D341Med (cell line): ENCODE measurements at regions not wholly inside any gene's neighbourhood (a gene's known extent, or its start where the extent isn't known, plus 50 kb on each side); places are given as distances from the start of the nearest gene placed in this dataset.

Experiments used
- DNase-seq: peaks from one replicate; pipeline ENCODE4 v3.0.0; 2012; ENCODE audit warnings: low spot score

DNA sequence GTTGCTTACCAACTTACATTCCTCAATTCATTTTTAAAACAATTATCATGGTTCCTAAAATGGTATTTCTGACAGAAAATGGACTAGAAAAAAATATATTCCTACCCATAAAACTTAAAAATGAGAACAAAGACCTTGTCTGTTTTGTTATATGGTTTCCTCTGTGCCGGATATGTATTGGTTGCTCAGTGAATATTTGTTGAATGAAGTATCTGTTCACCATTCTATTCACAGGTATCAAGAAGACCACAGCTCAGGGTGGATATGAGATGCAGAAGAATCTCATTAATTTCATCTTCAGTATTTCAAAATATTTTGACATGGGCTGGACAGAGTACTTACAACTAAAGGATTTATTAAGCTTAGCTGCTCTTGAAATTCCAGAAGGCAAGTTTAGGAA is 58.1 kb downstream of the TUSC7 start:
- DNase-seq: no peak

DNA sequence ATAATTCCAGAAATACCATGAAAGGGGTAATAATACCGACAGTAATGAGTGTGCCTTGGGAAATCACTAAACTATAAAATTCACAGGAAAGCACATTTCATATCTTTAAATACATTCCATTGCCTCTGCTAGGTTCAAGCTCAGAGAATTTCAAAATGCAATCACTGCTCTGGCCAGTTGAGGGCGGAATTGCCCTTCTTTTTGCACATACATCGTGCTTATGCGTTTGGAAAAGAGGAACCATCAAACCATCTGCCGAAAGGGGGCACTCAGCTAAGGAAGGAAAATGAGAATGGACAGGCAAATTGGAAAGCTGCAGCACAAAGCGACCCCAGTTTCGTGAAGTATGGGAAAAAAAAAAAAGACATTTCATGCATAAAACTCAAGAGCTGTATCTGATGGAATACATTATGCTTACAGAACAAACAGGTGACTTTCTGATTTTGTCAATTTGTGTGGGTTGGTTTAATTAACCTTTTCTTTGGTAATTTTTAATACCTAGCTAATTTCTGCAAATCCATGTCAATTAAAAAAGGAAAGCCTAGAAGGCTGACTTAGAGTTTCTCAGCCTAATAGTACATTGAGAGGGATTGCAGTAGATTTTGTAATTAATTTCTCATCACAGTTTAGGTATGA is 61.4 kb downstream of the TUSC7 start:
- peak; percentile 77 for DNase-seq

DNA sequence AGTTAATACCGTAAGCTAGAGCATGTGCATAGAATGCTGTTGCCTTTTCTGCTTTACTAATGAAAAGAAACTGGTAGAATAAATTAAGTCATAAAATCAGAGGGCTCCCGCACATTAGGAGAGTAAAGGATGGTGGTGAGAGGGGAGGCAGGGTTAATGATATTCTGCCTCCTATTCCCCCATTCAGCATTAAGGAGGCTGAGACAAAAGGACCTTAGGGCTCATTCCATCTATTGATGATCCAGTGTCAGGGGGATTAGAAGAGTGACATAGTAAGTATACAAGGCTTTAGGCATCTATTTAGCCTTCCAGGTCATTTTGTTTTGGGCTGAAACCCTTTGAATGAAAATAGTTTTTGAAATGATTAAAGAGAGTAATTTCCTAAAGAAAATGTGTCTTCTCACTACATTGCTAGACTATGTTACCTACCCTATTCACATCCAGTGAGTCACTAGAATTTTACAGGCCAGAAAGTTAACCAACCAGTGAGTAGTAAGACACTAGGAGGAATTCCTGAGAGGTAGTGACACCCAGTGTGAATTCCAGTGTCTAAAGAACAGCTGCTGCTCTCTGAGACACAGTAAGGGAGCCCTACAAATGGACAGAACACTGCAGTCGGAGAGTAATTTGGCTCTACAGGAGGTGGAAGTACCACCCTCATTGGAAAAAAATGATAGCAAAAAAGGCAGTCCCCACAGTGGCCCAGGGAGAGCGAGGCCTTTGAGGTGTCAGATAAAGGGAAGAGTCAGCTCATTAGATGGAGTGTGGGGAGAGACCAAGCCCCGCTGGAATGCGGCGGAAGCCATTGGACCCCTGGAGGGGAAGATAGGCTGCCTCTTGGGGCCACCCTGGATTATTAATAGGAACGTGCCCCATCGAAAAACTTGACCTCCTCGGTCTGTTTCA is 67.6 kb downstream of the TUSC7 start:
- no peak for DNase-seq

DNA sequence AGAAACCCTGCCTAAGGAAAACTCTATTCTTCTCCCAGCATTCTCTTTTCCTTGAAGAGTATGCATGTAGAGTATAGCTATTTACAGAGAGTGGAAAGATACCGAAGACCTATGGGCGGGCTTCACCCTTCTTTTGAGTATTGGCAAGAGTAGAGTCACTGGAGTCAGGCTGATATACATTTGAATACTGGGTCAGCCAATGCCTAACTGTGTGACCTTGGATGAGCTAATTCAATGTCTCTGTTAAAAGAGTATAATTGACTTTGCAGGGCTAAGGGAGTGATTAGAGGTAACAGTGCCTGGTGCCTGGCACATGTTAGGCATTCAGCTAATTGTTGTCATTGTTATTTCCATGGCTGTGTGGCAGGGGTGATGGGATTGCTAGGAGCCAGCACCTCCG is 75.6 kb downstream of the TUSC7 start:
- DNase-seq: no peak

DNA sequence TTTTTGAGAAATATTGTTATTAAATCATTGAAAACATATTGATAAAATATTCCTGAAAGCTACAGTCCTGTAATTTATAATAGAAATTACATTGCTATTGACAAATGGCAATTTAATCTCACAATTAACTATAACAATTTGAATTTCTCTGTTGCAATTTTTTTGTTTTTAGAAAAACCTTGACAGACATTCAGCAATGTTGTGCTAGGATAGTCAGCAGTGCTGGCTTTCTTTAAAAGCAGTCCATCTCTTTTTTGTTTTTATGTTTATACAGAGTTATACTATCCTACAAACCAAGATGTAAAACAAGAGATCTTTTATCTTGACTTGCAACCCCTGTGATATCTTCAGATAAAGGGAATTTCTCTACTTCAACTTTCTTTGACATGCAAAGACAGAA is 93.1 kb downstream of the TUSC7 start:
- no peak for DNase-seq

DNA sequence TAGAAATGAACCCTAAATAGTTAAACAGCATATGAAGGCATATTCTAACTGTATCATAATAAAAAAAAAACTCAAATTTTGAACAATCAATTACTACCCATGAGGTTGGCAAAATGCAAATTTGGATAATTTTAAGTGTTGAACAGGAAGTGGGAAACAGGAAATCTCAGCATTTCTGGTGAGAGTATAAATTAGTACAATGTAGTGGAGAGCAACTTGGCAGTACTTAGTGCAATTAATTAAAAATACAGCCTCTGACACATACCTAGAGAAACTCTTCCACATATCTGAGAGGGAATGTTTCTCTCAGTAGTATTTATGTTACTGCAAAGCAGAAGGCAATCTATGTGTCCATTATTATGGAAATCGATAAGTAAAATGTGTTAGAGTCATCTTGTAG is 96.8 kb downstream of the TUSC7 start:
- no peak for DNase-seq

DNA sequence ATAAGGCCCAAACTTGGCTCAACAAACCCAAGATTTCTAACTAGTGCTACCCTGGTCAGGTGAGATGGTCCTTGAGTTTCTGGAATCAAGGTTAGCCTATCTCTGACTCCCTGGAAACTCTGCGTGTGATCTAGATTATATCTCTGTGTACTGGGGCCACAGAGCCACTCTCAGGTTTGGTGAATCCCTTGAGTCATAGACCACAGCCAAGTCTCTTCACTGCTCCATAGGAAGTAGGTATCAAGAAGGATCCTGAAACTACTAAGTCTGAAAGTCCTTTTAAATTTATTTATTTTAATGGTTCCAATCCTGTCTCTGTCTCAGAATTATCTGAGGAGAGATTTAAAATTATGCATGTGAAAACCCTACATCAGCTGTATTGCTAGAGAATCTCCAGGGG is 99.1 kb downstream of the TUSC7 start:
- no peak for DNase-seq

DNA sequence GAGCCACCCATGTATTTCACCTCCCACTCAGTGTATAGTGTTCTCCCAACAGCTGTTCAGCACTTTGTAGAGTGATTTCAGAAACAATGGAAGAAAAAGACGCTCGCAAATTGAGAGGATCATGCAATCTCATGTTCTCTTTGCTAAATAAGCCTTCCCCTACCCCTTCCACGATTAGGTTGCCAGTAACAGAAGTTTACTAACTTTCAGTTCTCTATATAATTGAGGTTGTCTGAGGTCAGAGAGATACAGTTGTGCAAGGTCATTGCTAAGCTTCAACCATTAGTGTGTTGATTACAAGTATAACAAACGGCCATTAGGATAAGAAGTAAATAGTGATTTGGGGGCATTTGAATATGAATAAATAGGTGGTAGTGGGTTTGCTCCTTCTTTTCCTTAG is 99.6 kb downstream of the TUSC7 start:
- no peak for DNase-seq

DNA sequence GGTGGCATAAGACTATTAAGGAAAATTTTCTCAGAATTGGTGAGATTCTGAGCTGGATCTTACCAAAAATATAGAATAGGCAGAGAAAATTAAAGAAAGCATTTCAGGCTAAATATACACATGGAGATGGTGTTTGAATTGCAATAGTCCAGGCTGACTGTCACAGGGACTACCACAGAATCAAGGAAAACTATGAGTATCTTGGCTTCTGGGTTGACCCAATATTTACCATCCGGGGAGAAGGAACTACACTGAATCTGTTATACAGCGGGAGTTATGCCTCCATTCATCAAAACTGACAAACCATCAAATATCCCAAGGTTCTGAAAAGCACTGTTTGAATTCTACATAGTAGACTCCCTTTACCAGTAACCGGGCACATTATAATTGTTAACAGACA is 102.2 kb downstream of the TUSC7 start:
- no peak for DNase-seq

DNA sequence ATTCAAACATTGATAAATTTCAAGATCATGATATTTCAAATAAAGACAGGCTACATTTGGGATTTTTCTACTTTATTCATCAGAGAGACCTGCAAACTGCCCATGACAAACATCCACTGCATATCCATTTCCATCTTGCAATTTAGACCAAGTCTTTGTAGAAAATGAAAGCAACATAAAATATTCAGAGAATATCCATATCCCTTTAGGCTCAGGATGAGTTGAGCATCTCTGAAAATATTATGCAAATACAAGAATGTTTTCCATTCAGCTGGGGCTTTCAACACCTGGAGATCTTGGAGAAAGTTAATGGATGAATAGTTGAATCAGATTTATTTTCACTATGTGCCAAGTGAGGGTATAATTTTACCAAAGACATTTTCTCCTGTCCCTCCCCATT is 103.4 kb downstream of the TUSC7 start:
- no peak for DNase-seq

DNA sequence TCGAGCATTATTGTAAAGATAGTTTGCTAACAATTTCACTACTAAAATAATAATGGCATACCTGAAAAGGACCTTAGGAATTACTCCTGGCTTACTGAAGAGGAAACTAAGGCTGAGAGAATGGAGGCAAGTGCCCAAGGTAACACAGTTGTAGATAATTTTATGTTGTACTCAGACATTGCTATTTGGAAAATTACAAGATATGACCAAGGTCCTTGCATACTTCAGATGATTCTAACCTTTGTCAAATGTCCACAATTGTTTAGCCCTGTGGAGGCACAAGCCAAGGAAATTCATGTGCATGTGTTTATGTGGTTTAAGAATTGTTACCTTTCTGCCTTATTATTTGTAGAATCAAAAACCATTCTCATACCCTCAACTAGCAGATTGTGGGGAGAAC is 105.7 kb downstream of the TUSC7 start:
- DNase-seq: no peak

DNA sequence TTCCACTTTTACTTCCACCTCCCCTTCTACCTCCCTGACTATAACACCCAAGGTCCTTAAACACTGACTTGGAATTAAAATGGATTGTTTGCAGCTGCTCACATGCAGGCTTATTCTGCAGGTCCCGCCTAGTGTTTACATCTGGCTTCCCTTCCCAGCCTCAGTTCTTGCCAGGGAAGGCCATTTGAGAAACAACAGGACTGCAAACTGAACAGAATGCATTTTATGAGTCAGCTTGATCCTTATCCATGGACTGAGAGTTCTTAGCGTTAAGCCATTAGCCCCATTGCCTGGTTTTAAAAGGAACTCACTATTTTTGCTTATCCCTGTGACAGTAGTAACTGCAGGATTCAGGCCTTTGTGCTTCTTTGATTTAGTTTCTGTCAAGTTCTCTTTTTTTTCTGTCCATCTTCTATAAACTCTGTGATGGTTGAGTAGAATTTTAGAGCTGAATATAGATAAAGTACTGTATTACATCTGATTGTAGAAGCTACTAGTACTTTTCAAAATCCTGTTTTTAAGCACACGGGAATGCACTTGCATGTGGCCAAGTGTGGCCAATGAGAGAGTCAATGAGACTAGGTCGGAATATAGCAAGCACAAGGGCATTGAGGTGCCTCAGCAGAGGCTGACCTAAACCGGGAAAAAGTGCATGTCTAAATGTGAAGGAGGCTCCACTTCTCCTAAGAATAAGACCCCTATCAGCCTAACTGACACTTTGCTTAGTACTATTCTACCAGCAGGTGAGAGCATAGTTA is 106.4 kb downstream of the TUSC7 start:
- peak; percentile 25 for DNase-seq

DNA sequence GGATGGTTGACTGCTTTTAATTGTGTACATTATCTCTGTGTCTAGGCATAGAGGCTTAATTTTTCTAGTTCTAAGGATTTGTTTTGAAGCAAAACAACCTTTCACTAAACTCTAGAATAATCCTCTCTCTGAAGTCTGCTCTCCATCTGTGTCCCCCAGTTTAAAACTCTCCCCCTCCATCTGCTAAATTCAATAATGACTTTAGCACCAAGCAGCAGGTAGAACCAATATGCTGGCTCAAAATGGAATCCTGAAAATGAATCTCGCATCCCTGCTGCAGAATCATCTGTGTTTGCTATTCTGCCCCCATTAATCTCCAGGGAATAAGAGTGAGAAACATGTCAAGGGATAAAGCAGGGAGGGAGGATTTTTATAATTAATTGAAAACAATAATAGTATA is 111.8 kb downstream of the TUSC7 start:
- DNase-seq: peak; percentile 65

DNA sequence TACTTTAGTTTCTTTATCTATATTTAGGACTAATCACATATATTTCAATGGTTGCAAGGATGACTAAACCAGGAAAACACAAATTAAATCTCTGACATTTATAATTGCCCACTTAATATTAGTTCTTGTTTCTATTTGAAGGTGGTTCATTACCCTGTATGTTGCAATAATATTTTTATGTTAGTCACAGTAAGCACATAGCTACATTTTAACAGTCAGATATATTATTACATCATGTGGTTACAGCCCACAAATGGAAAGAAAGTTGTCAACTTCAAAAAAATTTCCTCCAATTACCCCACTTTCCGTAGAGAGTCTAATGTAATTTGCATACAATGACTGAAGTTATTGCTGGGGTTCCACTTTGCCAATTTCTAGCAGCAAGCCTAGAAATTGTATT is 114.6 kb downstream of the TUSC7 start:
- no peak for DNase-seq

DNA sequence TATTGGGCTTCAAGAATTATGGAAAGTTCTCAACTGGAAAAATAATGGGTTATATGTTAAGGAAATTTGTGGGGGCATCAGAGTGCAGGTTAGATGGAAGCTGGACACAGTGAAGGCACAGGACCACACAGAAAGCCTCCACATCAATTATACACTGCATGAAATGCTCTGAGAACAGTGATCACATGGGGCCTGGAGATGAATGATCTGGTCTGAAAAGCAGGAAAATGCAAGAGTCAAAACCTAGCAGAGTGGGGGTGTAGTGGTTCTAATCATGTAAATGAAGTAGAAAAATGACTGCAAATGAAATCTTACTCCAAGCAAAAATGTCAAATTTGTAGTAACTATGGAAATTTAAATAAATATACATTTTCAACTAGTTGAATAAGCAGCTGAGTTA is 123.6 kb downstream of the TUSC7 start:
- no peak for DNase-seq

DNA sequence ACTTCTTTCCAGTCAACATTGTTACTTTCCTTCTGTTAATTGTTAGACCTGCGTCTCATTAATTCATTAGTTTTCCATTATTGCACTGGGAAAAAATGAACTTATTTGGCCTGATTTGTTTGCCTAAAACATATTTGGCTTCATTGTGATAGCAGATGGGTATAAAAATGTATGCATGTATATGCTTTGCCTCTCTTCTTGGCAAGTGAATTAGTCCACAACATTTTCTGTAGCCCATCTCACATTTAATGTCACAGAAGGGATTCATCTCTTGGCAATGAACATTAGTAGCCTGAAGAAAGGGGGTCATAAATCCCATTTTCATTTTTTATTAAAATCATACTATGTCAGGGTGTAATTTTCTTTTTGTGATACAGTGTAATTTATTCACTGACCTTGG is 125.2 kb downstream of the TUSC7 start:
- DNase-seq: no peak

DNA sequence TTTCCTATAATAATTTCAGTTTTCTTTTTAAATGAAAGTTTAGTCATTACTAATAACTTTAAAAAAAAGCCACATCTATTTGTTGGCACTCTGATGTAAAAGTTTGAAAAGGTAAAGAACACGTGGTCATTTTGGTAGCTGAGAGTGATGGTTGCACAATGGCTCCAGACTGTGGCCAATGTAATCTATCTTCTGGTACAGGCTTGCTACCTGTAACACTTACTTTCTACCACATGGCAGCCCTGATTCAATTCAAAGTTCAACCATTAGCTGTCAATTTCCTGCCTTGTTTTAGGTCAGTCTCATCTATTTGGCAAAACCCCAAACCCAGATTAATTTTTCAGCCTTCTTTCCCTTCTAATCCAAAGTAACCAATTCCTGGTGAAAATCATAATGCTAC is 126.1 kb downstream of the TUSC7 start:
- DNase-seq: no peak

DNA sequence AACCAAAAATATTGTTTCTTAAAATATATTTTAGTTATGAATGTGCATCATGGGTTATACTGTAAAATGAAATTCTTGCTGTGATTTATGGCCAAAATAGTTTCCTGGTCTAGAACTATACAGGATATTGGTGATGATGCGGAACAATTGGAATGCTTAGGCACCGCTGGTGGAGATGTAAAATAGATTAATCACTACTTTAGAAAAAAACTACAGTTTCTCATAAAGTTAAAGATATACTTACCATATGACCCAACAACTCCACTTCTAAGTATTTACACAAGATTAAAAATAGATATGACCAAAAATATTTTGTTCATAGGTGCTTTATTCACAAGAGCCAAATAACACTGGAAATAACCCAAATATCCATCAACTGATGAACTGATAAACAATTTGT is 126.7 kb downstream of the TUSC7 start:
- no peak for DNase-seq

DNA sequence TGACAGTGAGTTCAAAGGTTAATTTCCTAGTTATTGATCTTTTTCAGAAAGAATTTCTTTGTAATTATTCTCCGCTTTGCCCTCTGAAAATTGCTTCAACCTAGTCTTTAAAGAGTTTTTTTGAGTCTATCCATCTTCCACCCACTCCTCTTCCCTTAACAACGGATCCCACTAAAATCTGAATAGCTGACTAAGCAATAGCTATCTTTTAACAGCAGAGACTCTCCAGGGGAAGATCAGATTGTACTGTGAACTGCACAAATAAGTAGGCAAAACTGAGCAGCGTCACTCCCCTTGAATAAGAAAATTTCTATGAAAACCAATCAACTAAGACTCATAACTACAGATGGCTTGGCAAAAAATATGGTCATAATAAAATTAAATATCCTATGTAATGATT is 127.9 kb downstream of the TUSC7 start:
- DNase-seq: no peak

DNA sequence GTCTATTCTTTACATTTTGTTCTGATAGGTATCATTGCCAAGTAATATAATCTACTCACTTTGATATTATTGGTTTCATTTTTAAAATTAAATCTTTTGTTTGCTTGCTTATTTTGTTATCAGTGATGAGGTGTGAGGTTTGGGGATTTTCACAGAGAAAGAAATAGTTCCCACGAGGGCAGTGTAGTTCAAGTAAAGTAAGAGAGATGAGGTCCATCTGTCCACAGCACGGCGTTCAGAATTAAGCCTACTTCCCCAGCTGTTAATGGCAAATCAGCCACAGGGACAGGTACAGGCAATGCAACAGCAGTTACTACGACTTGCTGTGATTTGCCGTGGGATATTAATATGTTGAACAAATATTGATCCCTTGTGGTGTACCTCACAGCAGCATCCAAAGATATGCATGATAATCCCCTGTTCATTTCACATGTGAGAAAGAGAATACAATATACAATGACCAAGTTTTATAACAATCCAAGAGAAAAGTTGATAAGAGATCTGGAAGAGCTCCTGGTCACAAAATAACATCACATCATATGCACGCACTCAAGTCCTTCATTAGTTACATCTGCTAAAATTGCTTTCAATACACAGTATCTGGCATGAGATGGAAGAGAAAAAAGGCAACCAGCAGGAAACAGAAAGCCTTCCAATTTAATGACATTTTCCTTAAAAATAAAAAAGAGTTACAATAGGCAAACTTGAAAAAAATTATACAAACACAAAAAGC is 131.6 kb downstream of the TUSC7 start:
- no peak for DNase-seq

DNA sequence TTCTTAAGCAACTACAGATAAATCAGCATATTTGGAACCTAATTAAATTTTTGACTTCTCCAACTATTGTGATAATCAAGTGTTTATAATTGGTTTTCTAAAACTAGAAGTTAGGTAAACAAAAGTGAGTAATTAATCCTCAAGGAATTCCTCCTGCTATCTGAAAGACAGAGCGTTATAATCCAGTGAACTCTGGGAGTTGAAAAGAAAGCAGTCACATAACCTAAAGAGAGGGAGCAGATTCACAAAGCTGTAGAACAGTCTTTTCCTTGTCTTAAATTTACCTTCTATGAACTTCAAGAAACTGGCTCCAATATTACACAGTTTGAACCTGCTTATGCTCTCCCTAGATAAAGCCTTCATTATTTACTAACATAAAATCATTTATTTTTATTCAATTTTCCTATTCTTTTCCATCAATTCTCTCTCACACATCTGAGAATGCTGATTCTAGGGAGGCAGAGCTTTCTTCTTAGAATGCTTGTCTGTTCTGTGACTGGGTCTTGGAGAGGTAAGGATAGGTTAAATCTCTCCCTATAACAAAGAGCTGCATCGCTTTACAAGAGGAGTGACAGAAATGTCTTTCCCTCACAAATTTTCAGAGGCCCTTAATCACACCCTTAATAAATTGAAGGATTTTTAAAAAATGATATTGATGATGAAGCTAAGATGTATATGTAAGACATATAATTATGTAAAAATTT is 132.8 kb downstream of the TUSC7 start:
- no peak for DNase-seq
